GM19035 (cell line): ENCODE measurements at regions not wholly inside any gene's neighbourhood (a gene's known extent, or its start where the extent isn't known, plus 50 kb on each side); places are given as distances from the start of the nearest gene placed in this dataset.
"Not testable (repeated sequence)": the region's sequence is repeated elsewhere in the genome, so short reads cannot be mapped to it uniquely, and the experiment has no call there.

Source experiments
- ATAC-seq: cut with Tn5 transposase; IDR thresholded peaks from one replicate; pipeline ENCODE4 v1.9.1; 2021; ENCODE audit not compliant: unreplicated experiment

GRCh38 chr15:39260391-39260790 lies 320.5 kb upstream of the THBS1 start:
- no peak for ATAC-seq

DNA sequence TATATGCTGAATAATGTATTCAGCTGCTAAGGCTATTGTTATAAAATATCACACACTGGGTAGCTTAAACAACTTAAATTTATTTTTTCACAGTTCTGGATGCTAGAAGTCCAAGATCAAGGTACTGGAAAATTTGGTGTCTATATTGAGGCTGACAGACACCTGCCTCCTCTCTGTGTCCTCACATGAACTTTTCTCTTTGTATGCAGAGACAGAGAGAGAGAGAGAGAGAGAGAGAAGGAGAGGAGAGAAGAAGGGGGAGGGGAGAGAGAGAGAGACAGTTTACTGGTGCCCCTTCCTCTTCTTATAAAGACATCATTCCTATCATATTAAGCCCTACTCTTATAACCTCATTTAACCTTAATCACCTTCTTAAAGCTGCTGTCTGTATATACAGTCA lies 320.1 kb upstream of the THBS1 start:
- no peak for ATAC-seq

DNA sequence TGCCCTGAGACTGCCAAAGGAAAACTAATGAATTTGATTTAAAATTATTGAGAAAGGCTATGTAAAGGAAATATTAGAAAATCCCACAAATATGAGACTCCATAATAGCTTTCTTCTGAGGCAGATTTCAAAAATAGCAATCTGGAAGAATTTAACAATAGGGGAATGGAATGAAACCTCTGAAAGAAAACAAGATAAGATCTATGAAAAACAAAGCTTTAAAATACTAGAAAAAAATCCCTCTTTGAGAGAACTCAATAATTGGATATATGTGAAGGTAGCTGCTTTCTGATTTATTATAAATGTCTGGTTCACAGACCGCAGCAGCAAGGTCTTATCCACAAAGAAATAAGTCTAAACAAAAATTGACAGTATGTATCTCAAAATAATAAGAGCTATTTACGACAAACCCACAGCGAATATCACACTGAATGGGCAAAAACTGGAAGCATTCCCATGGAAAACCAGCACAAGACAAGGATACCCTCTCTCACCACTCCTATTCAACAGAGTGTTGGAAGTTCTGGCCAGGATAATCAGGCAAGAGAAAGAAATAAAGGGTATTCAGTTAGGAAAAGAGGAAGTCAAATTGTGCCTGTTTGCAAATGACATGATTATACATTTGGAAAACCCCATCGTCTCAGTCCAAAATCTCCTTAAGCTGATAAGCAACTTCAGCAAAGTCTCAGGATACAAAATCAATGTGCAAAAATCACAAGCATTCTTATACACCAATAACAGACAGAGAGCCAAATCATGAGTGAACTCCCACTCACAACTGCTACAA lies 319.3 kb upstream of the THBS1 start:
- ATAC-seq = not testable (repeated sequence)

- ATAC-seq = not testable (repeated sequence)
These were observed 317.7 kb upstream of the THBS1 start for GRCh38 chr15:39262995-39263772.

- ATAC-seq = no peak
These were observed 315.6 kb upstream of the THBS1 start for GRCh38 chr15:39265261-39265660.

- ATAC-seq = no peak
These were observed 314.0 kb upstream of the THBS1 start for GRCh38 chr15:39266890-39267289.

GRCh38 chr15:39267685-39268084 lies 313.2 kb upstream of the THBS1 start:
- ATAC-seq = no peak

GRCh38 chr15:39269352-39269751 lies 311.5 kb upstream of the THBS1 start:
- ATAC-seq = no peak

DNA sequence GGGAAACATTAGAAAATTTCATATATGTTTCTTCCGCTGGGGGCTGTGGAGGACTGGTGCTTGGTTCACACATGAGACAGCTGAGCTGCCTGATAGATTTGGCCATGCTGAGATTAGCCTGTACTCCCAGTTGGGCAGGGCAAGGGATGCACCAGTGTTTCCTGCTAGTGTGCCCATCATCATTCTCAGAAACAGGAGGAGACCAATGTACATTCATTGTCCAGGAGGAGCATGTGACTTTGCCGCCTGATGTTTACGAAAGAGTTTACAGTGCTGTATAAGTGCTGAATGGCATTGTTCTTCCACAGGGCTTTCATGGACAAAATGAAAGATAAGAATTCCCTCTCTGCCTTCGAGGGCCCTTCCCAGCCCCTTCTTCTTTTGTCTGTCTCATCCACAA lies 311.1 kb upstream of the THBS1 start:
- no peak for ATAC-seq

DNA sequence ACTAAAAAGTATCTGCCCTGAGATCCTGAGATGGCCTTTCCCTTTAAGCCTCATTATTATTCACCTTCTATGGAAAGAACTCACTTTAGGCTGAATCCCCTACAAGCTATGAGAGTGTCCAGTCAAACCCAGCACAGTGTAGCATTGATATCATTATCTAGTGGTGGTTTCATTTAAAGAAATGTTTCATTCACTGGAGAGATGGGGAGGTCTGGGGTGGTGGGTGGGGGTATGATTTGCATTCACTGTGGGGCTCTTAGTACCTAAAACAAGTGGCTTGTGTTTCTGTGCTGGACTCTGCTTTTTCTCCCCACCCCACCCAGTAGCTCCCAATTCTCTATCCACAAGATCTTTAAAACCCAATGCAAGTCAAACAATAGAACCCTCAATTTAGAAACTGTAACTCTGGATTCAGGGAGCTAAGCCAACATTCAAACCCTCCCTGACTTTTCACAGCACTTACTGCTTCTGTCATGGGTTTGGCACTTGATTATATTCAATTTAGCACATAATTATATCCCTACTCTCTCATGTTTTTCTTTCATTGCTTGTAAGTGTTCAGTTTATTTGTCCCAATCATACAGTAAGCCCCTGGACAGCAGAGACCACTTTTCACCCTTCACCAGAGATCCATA lies 310.5 kb upstream of the THBS1 start:
- no peak for ATAC-seq

GRCh38 chr15:39270934-39271333 lies 309.9 kb upstream of the THBS1 start:
- ATAC-seq = no peak

GRCh38 chr15:39272901-39273300 lies 308.0 kb upstream of the THBS1 start:
- ATAC-seq = no peak

DNA sequence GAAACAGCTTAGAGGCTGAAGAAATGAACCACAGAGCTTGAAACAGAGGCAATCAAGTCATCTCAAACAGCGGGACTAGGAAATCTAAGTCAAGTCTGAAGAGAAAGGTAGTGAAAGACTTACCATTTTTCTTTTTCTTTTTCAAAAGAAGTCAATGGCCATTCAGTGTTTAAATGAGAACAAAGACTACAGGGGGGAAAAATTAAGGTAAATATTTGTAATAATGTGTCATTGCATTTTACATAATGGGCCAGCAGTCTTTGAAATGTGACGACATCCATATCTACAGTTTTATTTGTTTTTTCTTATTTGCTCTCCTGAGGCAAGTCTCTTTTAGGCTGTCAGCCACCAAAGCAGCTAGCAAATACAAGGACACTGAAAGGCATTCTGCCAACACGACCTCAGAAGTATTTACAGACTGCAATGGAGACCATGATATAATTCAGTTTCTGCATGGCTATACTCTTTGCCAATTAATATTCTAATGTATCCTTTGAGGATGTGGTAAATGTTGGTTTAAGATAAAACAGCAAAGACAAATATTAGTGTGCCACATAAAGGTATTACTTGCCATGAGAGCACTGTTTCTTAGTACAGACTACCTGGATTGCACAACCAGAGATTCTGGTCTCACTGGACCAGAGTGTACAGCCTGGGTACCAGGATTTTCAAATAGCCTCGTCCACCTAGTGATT lies 307.0 kb upstream of the THBS1 start:
- ATAC-seq = no peak

DNA sequence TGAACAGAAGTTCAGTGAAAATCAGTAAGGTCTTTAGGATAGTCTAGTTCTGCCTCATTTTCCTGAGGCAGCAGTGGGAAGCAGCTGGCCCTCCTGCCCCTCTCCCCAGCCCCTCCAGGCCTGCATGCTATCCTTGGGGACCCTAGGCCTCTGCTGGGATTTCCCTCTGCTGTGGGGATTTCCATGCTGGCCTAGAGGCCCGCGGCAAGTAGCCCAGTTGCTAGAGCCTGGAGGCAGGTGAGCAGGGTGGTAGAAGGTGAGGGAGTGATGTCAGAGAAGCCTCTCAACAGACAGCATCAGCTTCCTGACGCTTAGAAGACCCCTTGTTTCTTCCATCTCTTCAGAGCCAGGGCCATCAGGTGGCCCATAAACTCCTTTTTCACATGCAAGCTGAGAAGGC lies 305.8 kb upstream of the THBS1 start:
- no peak for ATAC-seq

DNA sequence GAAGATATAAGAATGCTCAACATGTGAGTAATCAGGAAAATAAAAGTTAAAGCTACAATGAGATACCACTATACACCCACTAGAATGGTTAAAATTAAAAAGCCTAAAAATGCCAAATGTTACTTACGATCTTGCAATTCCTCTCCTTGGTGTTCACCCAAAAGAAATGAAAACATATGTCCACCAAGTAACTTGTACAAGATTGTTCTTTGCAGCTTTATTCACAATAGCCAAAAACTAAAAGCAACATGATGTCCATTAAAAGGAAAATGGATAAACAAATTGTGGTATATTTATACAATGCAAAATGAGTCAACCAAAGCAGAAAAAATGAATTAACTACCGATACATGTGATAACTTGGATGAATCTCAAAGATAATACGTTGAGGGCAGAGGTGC lies 301.6 kb upstream of the THBS1 start:
- ATAC-seq = no peak

- ATAC-seq = no peak
These were observed 299.8 kb upstream of the THBS1 start for GRCh38 chr15:39281094-39281493.

- ATAC-seq = no peak
These were observed 298.1 kb upstream of the THBS1 start for GRCh38 chr15:39282663-39283208.

- ATAC-seq = no peak
These were observed 297.3 kb upstream of the THBS1 start for GRCh38 chr15:39283531-39283930.

DNA sequence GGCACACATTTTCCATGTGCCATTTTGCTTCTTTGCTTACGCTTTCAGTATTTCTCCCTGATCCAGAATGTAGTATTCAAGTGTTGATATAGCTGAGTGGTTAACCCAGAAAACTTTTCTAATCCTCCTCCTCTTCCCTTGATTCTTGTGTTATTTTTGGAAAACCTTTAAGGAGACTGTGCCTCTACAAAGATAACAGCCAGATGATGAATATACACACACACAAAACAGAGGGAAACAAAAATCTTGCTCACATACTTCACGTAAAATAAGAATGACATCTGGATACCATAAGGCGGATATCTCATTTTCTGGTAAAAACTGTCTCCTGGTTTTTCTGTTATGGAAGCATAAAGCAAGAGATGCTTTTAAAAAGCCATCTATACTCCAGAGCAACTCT lies 295.8 kb upstream of the THBS1 start:
- no peak for ATAC-seq

DNA sequence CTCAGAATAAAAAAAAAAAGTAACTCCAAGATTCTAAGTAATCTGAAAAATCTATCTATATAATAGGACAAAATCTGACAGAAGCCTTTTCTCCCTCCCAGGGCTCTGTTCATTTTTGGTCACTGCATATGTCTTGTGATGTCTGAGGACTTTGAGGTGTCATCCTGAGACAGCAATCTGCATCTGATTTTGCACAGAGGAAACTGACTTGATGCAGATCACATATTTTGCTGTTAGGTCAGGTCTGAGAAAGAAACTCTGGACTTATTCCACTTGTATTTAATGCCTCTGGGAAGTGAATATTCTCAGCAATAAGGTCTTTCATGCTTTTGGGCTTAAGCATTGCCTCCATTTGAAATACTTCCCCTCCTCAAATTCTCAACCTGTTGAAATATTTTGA lies 295.2 kb upstream of the THBS1 start:
- ATAC-seq = no peak

- no peak for ATAC-seq
These were observed 294.2 kb upstream of the THBS1 start for GRCh38 chr15:39286706-39287105.
